ENCODE measurements at regions not wholly inside any gene's neighbourhood (a gene's known extent, or its start where the extent isn't known, plus 50 kb on each side); places are given as distances from the start of the nearest gene placed in this dataset.

DNA sequence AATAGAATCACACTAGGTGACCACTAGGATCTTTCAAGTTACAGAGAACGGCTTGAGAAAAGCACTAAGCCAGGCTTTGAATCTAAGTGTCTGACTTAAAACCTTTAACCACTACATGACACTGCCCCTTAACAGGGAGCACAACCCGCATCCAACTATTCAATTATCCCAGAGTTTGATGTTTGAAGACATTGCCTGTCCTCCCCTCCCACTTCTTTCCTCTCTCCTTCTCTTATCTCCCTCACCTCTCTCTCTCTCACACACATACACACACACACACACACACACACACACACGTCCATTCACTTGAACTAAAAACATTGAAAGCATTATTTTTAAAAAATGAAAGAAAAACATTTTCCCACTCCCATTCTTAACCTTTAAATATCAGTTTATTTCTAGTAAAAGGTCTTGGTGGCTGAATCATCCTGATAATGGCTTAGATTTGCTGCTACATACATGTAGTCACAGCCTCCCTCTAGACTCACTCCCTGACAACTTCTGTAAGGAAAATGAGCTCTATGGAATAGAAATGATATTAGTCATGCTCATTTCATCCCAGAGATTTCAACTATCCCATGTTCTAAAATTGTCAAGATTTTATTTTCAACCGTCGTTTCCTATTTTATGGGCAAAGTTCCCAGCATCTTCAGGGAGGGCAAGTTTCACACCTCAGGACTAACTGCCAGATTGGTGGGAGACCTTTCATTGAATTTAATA lies 53.5 kb upstream of the RAP1B start:
- TF ChIP-seq, protein P1, sequence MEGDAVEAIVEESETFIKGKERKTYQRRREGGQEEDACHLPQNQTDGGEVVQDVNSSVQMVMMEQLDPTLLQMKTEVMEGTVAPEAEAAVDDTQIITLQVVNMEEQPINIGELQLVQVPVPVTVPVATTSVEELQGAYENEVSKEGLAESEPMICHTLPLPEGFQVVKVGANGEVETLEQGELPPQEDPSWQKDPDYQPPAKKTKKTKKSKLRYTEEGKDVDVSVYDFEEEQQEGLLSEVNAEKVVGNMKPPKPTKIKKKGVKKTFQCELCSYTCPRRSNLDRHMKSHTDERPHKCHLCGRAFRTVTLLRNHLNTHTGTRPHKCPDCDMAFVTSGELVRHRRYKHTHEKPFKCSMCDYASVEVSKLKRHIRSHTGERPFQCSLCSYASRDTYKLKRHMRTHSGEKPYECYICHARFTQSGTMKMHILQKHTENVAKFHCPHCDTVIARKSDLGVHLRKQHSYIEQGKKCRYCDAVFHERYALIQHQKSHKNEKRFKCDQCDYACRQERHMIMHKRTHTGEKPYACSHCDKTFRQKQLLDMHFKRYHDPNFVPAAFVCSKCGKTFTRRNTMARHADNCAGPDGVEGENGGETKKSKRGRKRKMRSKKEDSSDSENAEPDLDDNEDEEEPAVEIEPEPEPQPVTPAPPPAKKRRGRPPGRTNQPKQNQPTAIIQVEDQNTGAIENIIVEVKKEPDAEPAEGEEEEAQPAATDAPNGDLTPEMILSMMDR (IDR thresholded peaks at IDR 0.05; ENCODE audit: insufficient read depth, low read depth, low read length, missing control alignments) = no peak
- H3K4me3 ChIP-seq (ENCODE audit: low read depth, low read length) = no peak overlapping the region
- no peak for DNase-seq (ENCODE audit: low read depth)

DNA sequence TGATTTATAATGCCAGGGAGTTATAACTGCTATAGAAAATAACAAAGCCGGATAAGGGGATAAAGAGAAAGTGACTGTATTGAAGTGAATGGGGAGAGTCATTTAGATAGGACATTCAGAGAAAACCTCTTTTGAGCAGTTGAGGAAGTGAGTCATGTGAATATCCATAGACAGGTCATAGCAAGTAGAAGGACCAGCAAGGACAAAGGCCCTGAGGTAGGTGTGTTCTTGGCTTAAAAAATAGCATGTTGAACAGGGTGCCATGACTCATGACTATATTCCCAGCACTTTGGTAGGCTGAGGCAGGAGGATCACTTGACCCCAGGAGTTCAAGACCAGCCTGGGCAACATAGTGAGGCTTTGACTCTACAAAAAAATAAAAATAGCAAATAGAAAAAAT lies 51.5 kb upstream of the RAP1B start:
- TF ChIP-seq, protein P1 (IDR thresholded peaks at IDR 0.05; ENCODE audit: insufficient read depth, low read depth, low read length, missing control alignments) = no peak
- peak; percentile 3 for DNase-seq (ENCODE audit: low read depth)
- H3K4me3 ChIP-seq (ENCODE audit: low read depth, low read length) = no peak overlapping the region

DNA sequence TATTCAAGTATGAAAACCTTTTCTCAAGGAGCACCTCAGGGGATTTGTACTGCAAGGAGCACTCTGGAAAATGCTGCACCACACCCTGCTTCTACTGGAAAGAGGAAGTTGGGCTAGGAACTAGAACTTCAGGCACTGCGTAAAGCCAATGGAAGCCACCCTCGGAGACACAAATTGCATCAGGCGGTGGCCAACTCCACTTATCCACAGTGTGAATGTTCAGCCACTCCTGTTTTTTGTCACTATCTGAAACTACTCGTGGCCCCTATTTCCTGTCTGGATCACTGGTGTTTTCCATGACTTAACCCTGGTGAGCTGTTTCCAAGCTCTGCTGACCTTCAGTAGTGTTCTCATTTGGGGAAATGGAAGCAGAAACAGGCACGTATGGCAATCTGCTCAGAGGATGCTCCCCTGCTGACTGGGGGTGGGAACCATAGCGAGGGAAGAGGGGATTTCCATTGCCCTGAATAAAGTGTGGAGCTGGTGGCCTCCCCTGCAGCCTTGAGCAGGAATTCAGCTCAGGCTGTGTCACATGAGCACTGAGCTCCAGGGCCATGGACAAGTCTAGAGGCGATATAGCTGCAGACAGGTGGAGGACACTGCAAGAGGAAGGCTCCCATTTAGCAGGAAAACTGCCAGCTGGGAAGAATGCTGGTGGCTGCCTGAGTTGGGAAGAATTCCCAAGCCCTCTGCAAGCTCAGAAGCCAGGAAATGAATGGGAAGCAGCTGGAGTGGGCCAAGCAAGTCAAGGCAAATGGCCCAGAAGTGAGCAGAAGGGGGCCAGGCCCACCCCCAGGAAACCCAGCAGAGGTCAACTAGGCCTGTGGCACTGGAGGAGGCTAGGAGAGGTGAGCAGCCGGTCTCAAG lies 50.5 kb upstream of the RAP1B start:
- TF ChIP-seq, protein P1 (IDR thresholded peaks at IDR 0.05; ENCODE audit: insufficient read depth, low read depth, low read length, missing control alignments) = no peak
- H3K4me3 ChIP-seq (ENCODE audit: low read depth, low read length) = no peak overlapping the region
- DNase-seq (ENCODE audit: low read depth) = peak; percentile 7

DNA sequence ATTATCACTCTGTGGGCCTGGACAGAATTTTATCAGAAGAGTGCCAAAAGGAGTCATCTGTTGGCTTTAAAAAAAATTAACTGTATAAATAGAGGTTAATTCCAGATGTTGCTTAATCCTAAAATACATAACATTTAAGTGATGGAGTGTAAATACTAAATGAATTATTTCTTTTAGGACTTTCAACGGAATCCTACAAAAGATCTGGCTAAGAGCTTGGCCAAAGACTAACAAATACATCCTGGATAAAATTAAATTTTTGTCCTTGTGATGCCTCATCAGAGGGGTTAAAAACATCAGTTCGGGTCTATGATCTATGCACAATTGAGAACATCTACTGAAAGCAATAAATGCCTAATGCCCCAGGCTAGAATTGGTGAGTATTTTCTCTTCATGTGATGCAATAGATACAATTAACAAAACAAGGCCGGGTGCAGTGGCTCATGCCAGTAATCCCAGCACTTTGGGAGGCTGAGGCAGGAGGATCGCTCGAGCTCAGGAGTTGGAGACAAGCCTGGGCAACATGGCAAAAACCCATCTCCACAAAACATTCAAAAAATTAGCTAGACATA lies 49.8 kb upstream of the RAP1B start:
- no peak overlapping the region for H3K4me3 ChIP-seq (ENCODE audit: low read depth, low read length)
- no peak for DNase-seq (ENCODE audit: low read depth)
- TF ChIP-seq, protein P1 (IDR thresholded peaks at IDR 0.05; ENCODE audit: insufficient read depth, low read depth, low read length, missing control alignments) = no peak
